Choroid plexus epithelial cell (primary cell): ENCODE measurements at regions not wholly inside any gene's neighbourhood (a gene's known extent, or its start where the extent isn't known, plus 50 kb on each side); places are given as distances from the start of the nearest gene placed in this dataset.

ENCODE experiments used
- DNase-seq: peaks from one replicate; pipeline ENCODE4 v3.0.0-alpha.2; 2010; ENCODE audit warnings: low read depth
- H3K4me3 ChIP-seq: 2 replicates; pipeline ENCODE4 v1.5.1; 2011; ENCODE audit warnings: low read depth, mild to moderate bottlenecking, control low read depth, low read length, moderate library complexity
- TF ChIP-seq, protein P1 (sequence below): conservative IDR thresholded peaks from 2 replicates; pipeline ENCODE4 v1.5.1; 2011; ENCODE audit warnings: low read depth, mild to moderate bottlenecking, control low read depth, inconsistent platforms, low read length, moderate library complexity

- TF ChIP-seq, protein P1, sequence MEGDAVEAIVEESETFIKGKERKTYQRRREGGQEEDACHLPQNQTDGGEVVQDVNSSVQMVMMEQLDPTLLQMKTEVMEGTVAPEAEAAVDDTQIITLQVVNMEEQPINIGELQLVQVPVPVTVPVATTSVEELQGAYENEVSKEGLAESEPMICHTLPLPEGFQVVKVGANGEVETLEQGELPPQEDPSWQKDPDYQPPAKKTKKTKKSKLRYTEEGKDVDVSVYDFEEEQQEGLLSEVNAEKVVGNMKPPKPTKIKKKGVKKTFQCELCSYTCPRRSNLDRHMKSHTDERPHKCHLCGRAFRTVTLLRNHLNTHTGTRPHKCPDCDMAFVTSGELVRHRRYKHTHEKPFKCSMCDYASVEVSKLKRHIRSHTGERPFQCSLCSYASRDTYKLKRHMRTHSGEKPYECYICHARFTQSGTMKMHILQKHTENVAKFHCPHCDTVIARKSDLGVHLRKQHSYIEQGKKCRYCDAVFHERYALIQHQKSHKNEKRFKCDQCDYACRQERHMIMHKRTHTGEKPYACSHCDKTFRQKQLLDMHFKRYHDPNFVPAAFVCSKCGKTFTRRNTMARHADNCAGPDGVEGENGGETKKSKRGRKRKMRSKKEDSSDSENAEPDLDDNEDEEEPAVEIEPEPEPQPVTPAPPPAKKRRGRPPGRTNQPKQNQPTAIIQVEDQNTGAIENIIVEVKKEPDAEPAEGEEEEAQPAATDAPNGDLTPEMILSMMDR, result no peak
- H3K4me3 ChIP-seq, result no peak overlapping the region
- no peak for DNase-seq
Observed at GRCh38 chr13:82606008-82606407, 1276.3 kb downstream of the SLITRK1 start.

DNA sequence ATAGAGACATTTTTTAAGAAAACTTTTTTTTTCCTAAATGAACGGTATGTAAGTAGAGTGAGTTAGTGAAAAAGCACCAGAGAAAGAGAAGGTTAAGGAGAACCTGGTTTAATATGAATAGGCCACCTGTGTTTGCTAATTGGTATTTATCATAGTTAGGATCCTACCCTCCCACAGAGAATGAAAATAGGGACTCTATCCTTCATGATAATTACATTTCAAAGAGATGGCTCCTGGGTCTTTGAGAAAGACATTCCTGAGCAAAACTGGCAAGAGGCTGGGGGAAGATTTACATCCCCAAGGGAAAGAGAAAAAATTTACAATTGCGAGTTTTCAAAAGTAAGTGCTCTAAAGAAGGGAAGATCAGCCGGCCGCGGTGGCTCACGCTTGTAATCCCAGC is 1284.5 kb downstream of the SLITRK1 start:
- TF ChIP-seq, protein P1, result no peak
- DNase-seq, result no peak
- H3K4me3 ChIP-seq, result no peak overlapping the region

DNA sequence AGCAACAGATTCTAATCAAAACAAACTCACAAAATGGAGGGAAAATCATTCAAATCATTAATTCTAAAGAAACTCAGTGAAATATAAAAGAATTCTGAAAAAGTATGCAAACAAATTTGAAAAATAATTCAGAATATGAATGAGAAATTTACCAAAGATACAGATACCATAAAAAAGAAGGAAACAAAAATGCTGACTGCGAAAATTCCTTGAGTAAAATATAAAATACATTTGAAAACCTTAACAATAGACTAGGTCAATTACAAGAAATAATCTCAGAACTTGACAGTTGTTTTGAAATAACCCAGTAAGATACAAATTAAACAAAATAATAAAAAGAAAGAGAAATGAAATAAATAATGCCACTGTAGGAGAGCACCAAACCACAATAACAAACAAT is 1289.0 kb downstream of the SLITRK1 start:
- TF ChIP-seq, protein P1, result no peak
- H3K4me3 ChIP-seq, result no peak overlapping the region
- no peak for DNase-seq

- DNase-seq, result no peak
- no peak overlapping the region for H3K4me3 ChIP-seq
- TF ChIP-seq, protein P1, result no peak
Observed at GRCh38 chr13:82571653-82572052, 1310.6 kb downstream of the SLITRK1 start.

- TF ChIP-seq, protein P1, result no peak
- no peak overlapping the region for H3K4me3 ChIP-seq
- DNase-seq, result no peak
Observed at GRCh38 chr13:82569581-82569980, 1312.7 kb downstream of the SLITRK1 start.

DNA sequence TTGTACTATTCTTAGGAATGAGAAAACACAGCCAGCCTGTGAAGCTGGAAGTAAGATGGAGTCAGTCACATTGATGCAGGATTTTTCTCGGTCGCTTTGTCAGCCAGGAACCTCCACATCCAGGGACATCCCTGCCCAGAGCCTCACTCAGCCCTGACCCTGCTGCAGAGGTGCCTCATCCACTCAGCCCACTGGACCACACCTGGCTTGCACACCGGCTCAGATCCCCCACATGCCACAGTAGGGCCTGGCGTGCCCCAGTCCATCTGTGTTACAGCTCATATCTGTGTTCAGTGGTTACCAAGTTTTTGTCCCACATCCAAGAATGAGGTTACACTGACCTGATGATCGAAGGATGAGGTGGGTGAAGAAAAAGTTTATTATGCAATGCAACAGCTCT is 1315.4 kb downstream of the SLITRK1 start:
- no peak for DNase-seq
- TF ChIP-seq, protein P1, result no peak

GRCh38 chr13:82565201-82565600 is 1317.1 kb downstream of the SLITRK1 start:
- TF ChIP-seq, protein P1, result no peak
- no peak for DNase-seq
- H3K4me3 ChIP-seq, result no peak overlapping the region

More for the DNA sequence above, 1315.4 kb downstream of the SLITRK1 start:
- no peak overlapping the region for H3K4me3 ChIP-seq
